SK-N-SH treated with all-trans-retinoic acid at 6 μM for 48 hours (cell line): ENCODE measurements at regions not wholly inside any gene's neighbourhood (a gene's known extent, or its start where the extent isn't known, plus 50 kb on each side); places are given as distances from the start of the nearest gene placed in this dataset.
"Not testable (repeated sequence)": the region's sequence is repeated elsewhere in the genome, so short reads cannot be mapped to it uniquely, and the experiment has no call there.

Experiments used
- ARNTL ChIP-seq: fragments of 450-650 bp; formaldehyde crosslinking; IDR thresholded peaks from 2 replicates; pipeline ENCODE4 v1.5.0; 2020; ENCODE audit warnings: low read depth, mild to moderate bottlenecking, moderate library complexity, borderline replicate concordance
- GLIS3 ChIP-seq: fragments of 250-450 bp; sonication (Bioruptor Pico); IDR thresholded peaks from 2 replicates; pipeline ENCODE4 v1.5.0; 2020; ENCODE audit warnings: mild to moderate bottlenecking, moderate library complexity
- ISL1 ChIP-seq: fragments of 250-450 bp; sonication (Bioruptor Pico); IDR thresholded peaks from 2 replicates; pipeline ENCODE4 v2.1.2; 2022; ENCODE audit warnings: mild to moderate bottlenecking, moderate library complexity
- PPARA ChIP-seq: fragments of 250-450 bp; sonication (Bioruptor Pico); IDR thresholded peaks from 2 replicates; pipeline ENCODE4 v1.5.0; 2020; ENCODE audit warnings: mild to moderate bottlenecking, borderline replicate concordance
- SNAI2 ChIP-seq: fragments of 250-450 bp; sonication (Bioruptor Pico); IDR thresholded peaks from 2 replicates; pipeline ENCODE4 v1.5.0; 2020; ENCODE audit warnings: mild to moderate bottlenecking, moderate library complexity
- TCF4 ChIP-seq: fragments of 250-450 bp; sonication (Bioruptor Pico); IDR thresholded peaks from 2 replicates; pipeline ENCODE4 v1.8.0; 2021; ENCODE audit warnings: mild to moderate bottlenecking, moderate library complexity, borderline replicate concordance
- ZFP3 ChIP-seq: fragments of 250-450 bp; sonication (Bioruptor Pico); IDR thresholded peaks from 2 replicates; pipeline ENCODE4 v1.5.0; 2020; ENCODE audit warnings: mild to moderate bottlenecking, moderate library complexity
- ZFP30 ChIP-seq: fragments of 450-650 bp; formaldehyde crosslinking; IDR thresholded peaks from 2 replicates; pipeline ENCODE4 v1.5.0; 2022; ENCODE audit warnings: mild to moderate bottlenecking, moderate library complexity
- ZNF70 ChIP-seq: fragments of 450-650 bp; formaldehyde crosslinking; IDR thresholded peaks from 2 replicates; pipeline ENCODE4 v1.5.0; 2020; ENCODE audit warnings: mild to moderate bottlenecking, moderate library complexity
- TF ChIP-seq, protein P1 (sequence below): fragments of 250-450 bp; sonication (Bioruptor Pico); IDR thresholded peaks from 2 replicates; pipeline ENCODE4 v1.5.0; 2020; ENCODE audit warnings: mild to moderate bottlenecking, moderate library complexity
- TF ChIP-seq, protein P2 (sequence below): fragments of 250-450 bp; sonication (Bioruptor Pico); IDR thresholded peaks from 2 replicates; pipeline ENCODE4 v1.8.0; 2021; ENCODE audit warnings: low read depth, mild to moderate bottlenecking, moderate library complexity, borderline replicate concordance

DNA sequence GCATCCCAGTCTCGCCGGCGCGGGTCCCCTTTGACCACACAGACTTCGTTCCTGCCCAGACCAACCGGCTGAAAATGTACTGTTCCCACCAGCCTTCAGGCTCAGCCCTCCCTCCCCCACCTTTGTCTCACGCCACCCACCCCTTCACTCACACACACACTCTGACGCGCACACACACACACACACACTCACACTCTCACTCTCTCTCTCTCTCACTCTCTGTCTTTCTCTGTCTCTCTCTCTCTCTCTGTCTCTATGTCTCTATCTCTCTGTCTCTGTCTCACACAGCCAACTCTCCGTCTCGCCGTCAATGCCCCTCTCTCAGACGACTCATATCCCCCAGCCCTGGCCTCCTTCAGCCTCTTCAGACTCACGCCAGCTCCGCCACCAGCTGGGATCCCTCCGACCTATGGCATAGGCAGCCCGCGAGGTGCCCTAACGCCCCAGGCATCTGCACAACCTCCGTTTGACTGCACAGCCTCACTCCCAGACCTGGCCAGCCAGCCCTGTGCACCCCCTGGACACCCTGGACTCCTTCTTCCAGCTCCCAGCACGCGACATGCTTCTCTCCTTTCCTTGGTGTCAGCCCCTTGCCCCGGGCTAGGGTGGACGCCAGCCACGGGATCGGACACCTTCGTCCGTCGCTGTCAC lies 53.4 kb upstream of the FCGR2A start:
- TF ChIP-seq TCF4; ARNTL (CRISPR knock-in tag); PPARA (CRISPR knock-in tag); ZFP3 (CRISPR knock-in tag); SNAI2 (CRISPR knock-in tag); ZFP30 (CRISPR knock-in tag); GLIS3 (CRISPR knock-in tag); ZNF70 (CRISPR knock-in tag); ISL1 (CRISPR knock-in tag): not testable (repeated sequence)
- TF ChIP-seq, protein P1, sequence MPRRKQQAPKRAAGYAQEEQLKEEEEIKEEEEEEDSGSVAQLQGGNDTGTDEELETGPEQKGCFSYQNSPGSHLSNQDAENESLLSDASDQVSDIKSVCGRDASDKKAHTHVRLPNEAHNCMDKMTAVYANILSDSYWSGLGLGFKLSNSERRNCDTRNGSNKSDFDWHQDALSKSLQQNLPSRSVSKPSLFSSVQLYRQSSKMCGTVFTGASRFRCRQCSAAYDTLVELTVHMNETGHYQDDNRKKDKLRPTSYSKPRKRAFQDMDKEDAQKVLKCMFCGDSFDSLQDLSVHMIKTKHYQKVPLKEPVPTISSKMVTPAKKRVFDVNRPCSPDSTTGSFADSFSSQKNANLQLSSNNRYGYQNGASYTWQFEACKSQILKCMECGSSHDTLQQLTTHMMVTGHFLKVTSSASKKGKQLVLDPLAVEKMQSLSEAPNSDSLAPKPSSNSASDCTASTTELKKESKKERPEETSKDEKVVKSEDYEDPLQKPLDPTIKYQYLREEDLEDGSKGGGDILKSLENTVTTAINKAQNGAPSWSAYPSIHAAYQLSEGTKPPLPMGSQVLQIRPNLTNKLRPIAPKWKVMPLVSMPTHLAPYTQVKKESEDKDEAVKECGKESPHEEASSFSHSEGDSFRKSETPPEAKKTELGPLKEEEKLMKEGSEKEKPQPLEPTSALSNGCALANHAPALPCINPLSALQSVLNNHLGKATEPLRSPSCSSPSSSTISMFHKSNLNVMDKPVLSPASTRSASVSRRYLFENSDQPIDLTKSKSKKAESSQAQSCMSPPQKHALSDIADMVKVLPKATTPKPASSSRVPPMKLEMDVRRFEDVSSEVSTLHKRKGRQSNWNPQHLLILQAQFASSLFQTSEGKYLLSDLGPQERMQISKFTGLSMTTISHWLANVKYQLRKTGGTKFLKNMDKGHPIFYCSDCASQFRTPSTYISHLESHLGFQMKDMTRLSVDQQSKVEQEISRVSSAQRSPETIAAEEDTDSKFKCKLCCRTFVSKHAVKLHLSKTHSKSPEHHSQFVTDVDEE (CRISPR knock-in tag): not testable (repeated sequence)
- TF ChIP-seq, protein P2, sequence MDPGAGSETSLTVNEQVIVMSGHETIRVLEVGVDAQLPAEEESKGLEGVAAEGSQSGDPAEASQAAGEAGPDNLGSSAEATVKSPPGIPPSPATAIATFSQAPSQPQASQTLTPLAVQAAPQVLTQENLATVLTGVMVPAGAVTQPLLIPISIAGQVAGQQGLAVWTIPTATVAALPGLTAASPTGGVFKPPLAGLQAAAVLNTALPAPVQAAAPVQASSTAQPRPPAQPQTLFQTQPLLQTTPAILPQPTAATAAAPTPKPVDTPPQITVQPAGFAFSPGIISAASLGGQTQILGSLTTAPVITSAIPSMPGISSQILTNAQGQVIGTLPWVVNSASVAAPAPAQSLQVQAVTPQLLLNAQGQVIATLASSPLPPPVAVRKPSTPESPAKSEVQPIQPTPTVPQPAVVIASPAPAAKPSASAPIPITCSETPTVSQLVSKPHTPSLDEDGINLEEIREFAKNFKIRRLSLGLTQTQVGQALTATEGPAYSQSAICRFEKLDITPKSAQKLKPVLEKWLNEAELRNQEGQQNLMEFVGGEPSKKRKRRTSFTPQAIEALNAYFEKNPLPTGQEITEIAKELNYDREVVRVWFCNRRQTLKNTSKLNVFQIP (CRISPR knock-in tag): not testable (repeated sequence)
